C4-2B (cell line): ENCODE measurements at regions not wholly inside any gene's neighbourhood (a gene's known extent, or its start where the extent isn't known, plus 50 kb on each side); places are given as distances from the start of the nearest gene placed in this dataset.

Experiments
- CTCF ChIP-seq: fragments of 450-650 bp; conservative IDR thresholded peaks from 2 replicates; pipeline ENCODE4 v1.5.1; 2017; ENCODE audit warnings: mild to moderate bottlenecking
- ZFX ChIP-seq: fragments of 450-650 bp; IDR thresholded peaks from 2 replicates; pipeline ENCODE4 v1.6.1; 2017

GRCh38 chr1:187244623-187245022 is 415.9 kb downstream of the PLA2G4A start:
- TF ChIP-seq CTCF = no peak
- no peak for TF ChIP-seq ZFX
